ENCODE measurements at regions not wholly inside any gene's neighbourhood (a gene's known extent, or its start where the extent isn't known, plus 50 kb on each side); places are given as distances from the start of the nearest gene placed in this dataset. TPM values are rescaled to one million over a fixed set of nuclear protein-coding genes. Genes with fewer than 3 reads are reported as not detected.

DNA sequence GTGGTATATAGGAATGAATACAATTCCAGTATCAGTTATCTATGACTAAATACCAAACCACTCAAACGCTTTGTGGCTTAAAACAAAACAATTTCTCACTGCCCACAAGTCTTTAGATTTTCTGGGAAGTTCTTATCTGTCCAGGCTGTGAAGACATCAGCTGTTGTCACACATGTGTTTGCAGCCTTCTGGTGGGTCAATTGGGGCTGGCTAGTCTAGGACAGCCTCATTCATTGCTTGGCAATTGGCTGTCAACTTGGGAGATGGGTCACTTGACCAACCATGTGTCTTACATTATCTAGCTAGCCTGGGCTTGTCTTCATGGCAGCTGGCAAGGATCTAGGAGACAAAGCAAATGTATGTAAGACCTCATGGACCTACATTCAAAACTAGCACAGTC, 53.8 kb upstream of the PAPPA start:
- Histone ChIP-seq H3K4me1 (ENCODE audit: insufficient read depth) (no peaks in the 10 kb centered on the region), H3K9me3 (no peaks in the 10 kb centered on the region), H3K4me3 (no peak overlapping the region), H3K27ac (no peak overlapping the region), H3K36me3 (no peaks in the 10 kb centered on the region), H3K27me3 (no peaks in the 10 kb centered on the region)
- intact Hi-C loops (cut with DNase I), result no loop called here
- WGBS, 3 donors, result 40 to 74% (median 54%) methylated on average over 1 of the region's 1 CpG
- TF ChIP-seq, protein P1, sequence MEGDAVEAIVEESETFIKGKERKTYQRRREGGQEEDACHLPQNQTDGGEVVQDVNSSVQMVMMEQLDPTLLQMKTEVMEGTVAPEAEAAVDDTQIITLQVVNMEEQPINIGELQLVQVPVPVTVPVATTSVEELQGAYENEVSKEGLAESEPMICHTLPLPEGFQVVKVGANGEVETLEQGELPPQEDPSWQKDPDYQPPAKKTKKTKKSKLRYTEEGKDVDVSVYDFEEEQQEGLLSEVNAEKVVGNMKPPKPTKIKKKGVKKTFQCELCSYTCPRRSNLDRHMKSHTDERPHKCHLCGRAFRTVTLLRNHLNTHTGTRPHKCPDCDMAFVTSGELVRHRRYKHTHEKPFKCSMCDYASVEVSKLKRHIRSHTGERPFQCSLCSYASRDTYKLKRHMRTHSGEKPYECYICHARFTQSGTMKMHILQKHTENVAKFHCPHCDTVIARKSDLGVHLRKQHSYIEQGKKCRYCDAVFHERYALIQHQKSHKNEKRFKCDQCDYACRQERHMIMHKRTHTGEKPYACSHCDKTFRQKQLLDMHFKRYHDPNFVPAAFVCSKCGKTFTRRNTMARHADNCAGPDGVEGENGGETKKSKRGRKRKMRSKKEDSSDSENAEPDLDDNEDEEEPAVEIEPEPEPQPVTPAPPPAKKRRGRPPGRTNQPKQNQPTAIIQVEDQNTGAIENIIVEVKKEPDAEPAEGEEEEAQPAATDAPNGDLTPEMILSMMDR (IDR thresholded peaks at IDR 0.05), result no peak
- TF ChIP-seq EP300 (IDR thresholded peaks at IDR 0.05) (no peak), POLR2A (IDR thresholded peaks at IDR 0.05) (no peak)
- no peak for DNase-seq

- H3K9me3 ChIP-seq, result no peaks in the 10 kb centered on the region
- no peak for TF ChIP-seq EP300 (IDR thresholded peaks at IDR 0.05)
- no peak for TF ChIP-seq POLR2A (IDR thresholded peaks at IDR 0.05)
- TF ChIP-seq, protein P1 (IDR thresholded peaks at IDR 0.05), result no peak
- no peaks in the 10 kb centered on the region for H3K36me3 ChIP-seq
- no peaks in the 10 kb centered on the region for H3K4me1 ChIP-seq (ENCODE audit: insufficient read depth)
- no peak overlapping the region for H3K4me3 ChIP-seq
- 54 to 69% (median 56%) methylated on average over 3 of the region's 3 CpGs for whole genome bisulfite sequencing, 3 donors
- H3K27ac ChIP-seq, result no peak overlapping the region
- intact Hi-C loops (cut with DNase I), result no loop called here
- no peak for DNase-seq
- no peaks in the 10 kb centered on the region for H3K27me3 ChIP-seq
Measured at GRCh38 chr9:116100711-116101121, 52.9 kb upstream of the PAPPA start.

DNA sequence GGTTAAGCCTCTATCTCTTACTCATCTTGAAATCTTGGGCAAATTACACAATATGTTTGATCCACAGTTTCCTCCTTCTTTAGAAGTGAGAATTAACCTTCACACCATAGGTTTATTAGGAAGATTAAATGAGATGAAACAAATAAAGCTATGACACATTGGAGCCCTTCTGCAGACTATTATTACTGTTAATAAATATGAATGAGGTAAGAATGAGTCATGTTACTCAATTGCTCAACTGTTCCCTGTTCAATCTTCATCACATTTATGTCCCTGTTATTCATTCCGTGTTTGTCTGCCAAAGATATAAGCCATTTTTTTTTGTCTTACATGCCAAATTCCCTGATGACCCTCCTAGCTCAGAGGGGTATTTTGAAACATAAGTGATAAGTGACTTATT, 52.1 kb upstream of the PAPPA start:
- Histone ChIP-seq H3K4me3 (no peak overlapping the region), H3K4me1 (ENCODE audit: insufficient read depth) (no peaks in the 10 kb centered on the region), H3K27ac (no peak overlapping the region), H3K27me3 (no peaks in the 10 kb centered on the region), H3K9me3 (no peaks in the 10 kb centered on the region), H3K36me3 (no peaks in the 10 kb centered on the region)
- WGBS, 3 donors, result 43 to 47% (median 46%) methylated on average over 1 of the region's 1 CpG
- TF ChIP-seq, protein P1 (IDR thresholded peaks at IDR 0.05), result no peak
- no peak for TF ChIP-seq EP300 (IDR thresholded peaks at IDR 0.05)
- no peak for TF ChIP-seq POLR2A (IDR thresholded peaks at IDR 0.05)
- intact Hi-C loops (cut with DNase I), result no loop called here
- no peak for DNase-seq

DNA sequence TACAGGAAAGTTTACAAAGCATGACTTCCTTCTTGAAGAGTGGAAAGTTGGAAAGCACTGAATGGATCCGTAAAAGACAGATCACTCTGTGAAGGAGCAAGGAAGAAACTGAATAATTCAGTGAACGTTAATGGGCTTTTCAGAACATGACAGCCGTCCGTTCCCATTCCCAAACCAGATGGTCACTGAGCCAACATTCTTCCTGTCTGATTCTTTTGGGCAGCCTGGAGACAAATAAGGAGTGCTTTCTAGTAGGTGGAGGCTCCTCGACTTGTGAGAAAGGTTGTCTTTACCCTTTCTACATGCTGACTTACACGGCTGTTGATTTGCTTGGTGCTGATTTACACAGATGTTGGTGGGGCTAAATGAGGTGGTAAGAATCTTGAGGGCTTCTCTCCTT, 51.0 kb upstream of the PAPPA start:
- H3K4me3 ChIP-seq, result no peak overlapping the region
- no peaks in the 10 kb centered on the region for H3K9me3 ChIP-seq
- H3K27ac ChIP-seq, result no peak overlapping the region
- no peak for DNase-seq
- intact Hi-C loops (cut with DNase I), result no loop called here
- WGBS, 3 donors, result 81 to 90% (median 83%) methylated on average over 6 of the region's 6 CpGs
- H3K4me1 ChIP-seq (ENCODE audit: insufficient read depth), result no peaks in the 10 kb centered on the region
- H3K36me3 ChIP-seq, result no peaks in the 10 kb centered on the region
- H3K27me3 ChIP-seq, result no peaks in the 10 kb centered on the region
- TF ChIP-seq, protein P1 (IDR thresholded peaks at IDR 0.05), result no peak
- TF ChIP-seq POLR2A (IDR thresholded peaks at IDR 0.05) (no peak), EP300 (IDR thresholded peaks at IDR 0.05) (no peak)

Small RNA genes lying in the stretch of these regions (small RNA-seq; reads per million reads assigned to genes)
- not detected for gene RF00004
